SU-DHL-6 (cell line): ENCODE measurements at regions not wholly inside any gene's neighbourhood (a gene's known extent, or its start where the extent isn't known, plus 50 kb on each side); places are given as distances from the start of the nearest gene placed in this dataset.

Source experiments
- H2AFZ ChIP-seq: fragments of 200-600 bp; sonication (generic); 2 replicates; pipeline ENCODE4 v1.6.1; 2014; ENCODE audit warnings: low read depth, mild to moderate bottlenecking, moderate library complexity, mixed read lengths, antibody characterized with exemption, low read length; ENCODE audit not compliant: severe bottlenecking
- H3F3A ChIP-seq: fragments of 200-600 bp; shearing (Covaris generic); 2 replicates; pipeline ENCODE4 v1.6.0; 2016; ENCODE audit warnings: antibody characterized with exemption, mild to moderate bottlenecking; ENCODE audit not compliant: insufficient read depth
- H3K27ac ChIP-seq: fragments of 200-600 bp; sonication (generic); 2 replicates; pipeline ENCODE4 v1.5.1; 2016; ENCODE audit warnings: low read depth, mild to moderate bottlenecking, low read length, moderate library complexity, mixed read lengths
- H3K27me3 ChIP-seq: fragments of 200-600 bp; sonication (generic), shearing (Covaris generic); 2 replicates; pipeline ENCODE4 v1.6.0; 2014; ENCODE audit warnings: mild to moderate bottlenecking, low read length
- H3K36me3 ChIP-seq: fragments of 200-600 bp; sonication (generic); 2 replicates; pipeline ENCODE4 v1.6.1; 2014; ENCODE audit warnings: mild to moderate bottlenecking, low read length, mixed read lengths
- H3K4me2 ChIP-seq: fragments of 300-600, 200-600 bp; shearing (Covaris generic), sonication (generic); 2 replicates; pipeline ENCODE4 v1.6.0; 2014; ENCODE audit warnings: low read length, low read depth, mild to moderate bottlenecking; ENCODE audit not compliant: poor library complexity, severe bottlenecking
- H3K4me3 ChIP-seq: fragments of 200-600 bp; sonication (generic); 2 replicates; pipeline ENCODE4 v1.5.1; 2014; ENCODE audit warnings: antibody characterized with exemption, low read length, mild to moderate bottlenecking, mixed read lengths; ENCODE audit not compliant: insufficient read depth, poor library complexity, severe bottlenecking
- H3K79me2 ChIP-seq: fragments of 200-600 bp; sonication (generic); 2 replicates; pipeline ENCODE4 v1.6.1; 2014; ENCODE audit warnings: mild to moderate bottlenecking, low read length, moderate library complexity; ENCODE audit not compliant: insufficient read depth
- H3K9ac ChIP-seq: fragments of 200-600 bp; sonication (generic); 2 replicates; pipeline ENCODE4 v1.7.0; 2014; ENCODE audit warnings: mild to moderate bottlenecking, low read length
- H3K9me2 ChIP-seq: fragments of 200-600 bp; sonication (generic); replicated peaks from 2 replicates; pipeline ENCODE4 v1.6.1; 2014; ENCODE audit warnings: low read length; ENCODE audit not compliant: insufficient read depth
- H3K9me3 ChIP-seq: fragments of 200-600 bp; sonication (generic); 2 replicates; pipeline ENCODE4 v1.6.1; 2014; ENCODE audit warnings: low read length, mixed read lengths; ENCODE audit not compliant: insufficient read depth
- H4K20me1 ChIP-seq: fragments of 200-600 bp; sonication (generic); 2 replicates; pipeline ENCODE4 v1.6.1; 2014; ENCODE audit warnings: low read depth, mild to moderate bottlenecking, antibody characterized with exemption, low read length, moderate library complexity, mixed read lengths
- CTCF ChIP-seq: fragments of 200-600 bp; sonication (generic); IDR thresholded peaks from one replicate; pipeline ENCODE4 v1.5.1; 2017; ENCODE audit warnings: antibody characterized with exemption, mild to moderate bottlenecking, low read length, moderate library complexity; ENCODE audit not compliant: insufficient read depth, poor library complexity, severe bottlenecking
- EZH2phosphoT487 ChIP-seq: fragments of 200-600 bp; sonication (generic), shearing (Covaris generic); conservative IDR thresholded peaks from 2 replicates; pipeline ENCODE4 v1.6.1; 2018; ENCODE audit warnings: mild to moderate bottlenecking, antibody characterized with exemption, low read length, moderate library complexity, mixed read lengths

GRCh38 chr10:78642269-78642816 lies 426.4 kb upstream of the ZMIZ1 start:
- Histone ChIP-seq H3K9me2 (no peaks in the 10 kb centered on the region), H4K20me1 (no peaks in the 10 kb centered on the region), H2AFZ (no peak overlapping the region), H3K4me3 (no peak overlapping the region), H3K4me2 (no peak overlapping the region), H3K79me2 (no peaks in the 10 kb centered on the region), H3F3A (no peaks in the 10 kb centered on the region), H3K9me3 (no peaks in the 10 kb centered on the region), H3K27me3 (no peaks in the 10 kb centered on the region), H3K36me3 (no peaks in the 10 kb centered on the region), H3K9ac (no peak overlapping the region), H3K27ac (no peak overlapping the region)
- TF ChIP-seq CTCF (no peak), EZH2phosphoT487 (no peak)

- H3K9ac ChIP-seq = no peak overlapping the region
- no peaks in the 10 kb centered on the region for H4K20me1 ChIP-seq
- no peak overlapping the region for H2AFZ ChIP-seq
- no peak overlapping the region for H3K4me3 ChIP-seq
- no peak for TF ChIP-seq CTCF
- no peak for TF ChIP-seq EZH2phosphoT487
- H3K36me3 ChIP-seq = no peaks in the 10 kb centered on the region
- H3K9me2 ChIP-seq = no peaks in the 10 kb centered on the region
- H3K4me2 ChIP-seq = no peak overlapping the region
- H3K27ac ChIP-seq = no peak overlapping the region
- no peaks in the 10 kb centered on the region for H3K9me3 ChIP-seq
- no peaks in the 10 kb centered on the region for H3K79me2 ChIP-seq
- H3K27me3 ChIP-seq = no peaks in the 10 kb centered on the region
- no peaks in the 10 kb centered on the region for H3F3A ChIP-seq
Observed at GRCh38 chr10:78643513-78643912, 425.3 kb upstream of the ZMIZ1 start.

GRCh38 chr10:78644550-78644949 lies 424.2 kb upstream of the ZMIZ1 start:
- Histone ChIP-seq H3K4me3 (no peak overlapping the region), H3K27ac (no peak overlapping the region), H3K9me2 (no peaks in the 10 kb centered on the region), H3K36me3 (no peaks in the 10 kb centered on the region), H3K9me3 (no peaks in the 10 kb centered on the region), H3K27me3 (no peaks in the 10 kb centered on the region), H3K4me2 (no peak overlapping the region), H3F3A (no peaks in the 10 kb centered on the region), H2AFZ (no peak overlapping the region), H3K79me2 (no peaks in the 10 kb centered on the region), H4K20me1 (no peaks in the 10 kb centered on the region), H3K9ac (no peak overlapping the region)
- no peak for TF ChIP-seq CTCF

GRCh38 chr10:78645169-78645686 lies 423.5 kb upstream of the ZMIZ1 start:
- Histone ChIP-seq H3F3A (no peaks in the 10 kb centered on the region), H2AFZ (no peak overlapping the region), H3K9me3 (no peaks in the 10 kb centered on the region), H3K4me3 (no peak overlapping the region), H3K27ac (no peak overlapping the region), H3K9me2 (no peaks in the 10 kb centered on the region), H3K9ac (no peak overlapping the region), H4K20me1 (no peaks in the 10 kb centered on the region), H3K79me2 (no peaks in the 10 kb centered on the region), H3K36me3 (no peaks in the 10 kb centered on the region), H3K4me2 (no peak overlapping the region), H3K27me3 (no peaks in the 10 kb centered on the region)
- TF ChIP-seq EZH2phosphoT487 (no peak), CTCF (no peak)
